Mucosa of descending colon (tissue), 3 donors: ENCODE measurements at regions not wholly inside any gene's neighbourhood (a gene's known extent, or its start where the extent isn't known, plus 50 kb on each side); places are given as distances from the start of the nearest gene placed in this dataset.

Source experiments
- ATAC-seq: fragments of 200-7000 bp; cut with Tn5 transposase; one replicate; pipeline ENCODE4 v1.9.1; 2020; ENCODE audit warnings: mild to moderate bottlenecking, moderate library complexity
- DNase-seq, 3 donors: peaks; one replicate each; pipeline ENCODE4 v3.0.0-alpha.2; 2020
- H3K36me3 ChIP-seq: fragments of 200-600 bp; one replicate; pipeline ENCODE4 v1.8.0; 2021; ENCODE audit warnings: low read depth, mild to moderate bottlenecking
- H3K4me1 ChIP-seq: fragments of 200-600 bp; one replicate; pipeline ENCODE4 v1.8.0; 2021; ENCODE audit warnings: low read depth, mild to moderate bottlenecking
- H3K4me3 ChIP-seq: fragments of 200-600 bp; one replicate; pipeline ENCODE4 v1.8.0; 2021; ENCODE audit warnings: mild to moderate bottlenecking
- H3K9me3 ChIP-seq: fragments of 200-600 bp; one replicate; pipeline ENCODE4 v1.8.0; 2021; ENCODE audit warnings: mild to moderate bottlenecking
- CTCF ChIP-seq: fragments of 200-600 bp; IDR thresholded peaks from one replicate; pipeline ENCODE4 v1.8.0; 2022; ENCODE audit warnings: antibody characterized with exemption, mild to moderate bottlenecking
- intact Hi-C, 2 donors: fragments of 100-400 bp; cut with DNase I in 1 of 2; cut with micrococcal nuclease in 1 of 2; formaldehyde crosslinking; loops; one replicate each; pipeline versions ENCODE4 v1.11.0 to v1.11.1; 2022; cut with DNase I, micrococcal nuclease
- donor health status: DM: no; HTN: no; CAD: no; lungs with moderate emphysema.
- donor health status: DM: no; HTN: no; CAD: no.
- donor health status: DM: no; HTN: yes; CAD: no.

DNA sequence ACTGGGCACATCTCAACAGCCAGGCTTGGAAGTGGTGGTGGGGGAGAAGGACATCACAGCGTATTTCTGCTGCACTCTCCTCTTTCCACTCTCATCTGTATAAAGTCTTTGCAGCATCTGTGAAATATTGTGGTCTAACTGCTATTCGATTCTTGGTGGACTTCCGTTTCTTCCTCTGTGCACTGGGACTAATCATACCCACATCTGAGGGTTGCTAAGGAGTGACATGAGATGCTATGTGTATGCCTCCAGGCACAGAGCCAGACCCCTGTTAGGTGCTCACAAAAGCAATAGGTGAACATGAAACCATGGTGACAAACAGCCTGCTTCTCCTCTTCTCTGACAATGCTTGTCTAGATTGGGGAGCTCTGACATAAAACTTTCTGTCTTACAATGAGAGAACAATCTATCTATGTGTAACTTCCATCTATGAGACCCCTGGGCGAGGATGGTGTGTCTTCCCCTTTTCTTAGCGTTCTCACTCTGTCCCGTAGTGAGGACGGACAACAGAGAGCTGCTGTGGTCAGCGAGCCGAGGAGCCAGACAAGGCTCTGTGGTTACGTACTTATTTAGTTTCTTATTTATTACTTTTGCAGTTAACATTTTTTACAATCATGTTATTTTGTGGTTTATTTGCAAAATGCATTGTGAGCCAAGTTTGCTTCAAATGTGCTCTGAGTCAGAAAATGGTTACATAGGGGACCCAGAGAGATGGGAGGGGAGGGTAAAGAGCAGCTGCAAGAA is 196.7 kb upstream of the TPRG1 start:
- H3K4me1 ChIP-seq = peaks cover 6% of the 10 kb centered on the region
- TF ChIP-seq CTCF = no peak
- H3K9me3 ChIP-seq = no peaks in the 10 kb centered on the region
- intact Hi-C loops = no loop called here
- H3K36me3 ChIP-seq = no peaks in the 10 kb centered on the region
- no peak overlapping the region for H3K4me3 ChIP-seq
- ATAC-seq = peak; percentile 50
- no peak for DNase-seq

DNA sequence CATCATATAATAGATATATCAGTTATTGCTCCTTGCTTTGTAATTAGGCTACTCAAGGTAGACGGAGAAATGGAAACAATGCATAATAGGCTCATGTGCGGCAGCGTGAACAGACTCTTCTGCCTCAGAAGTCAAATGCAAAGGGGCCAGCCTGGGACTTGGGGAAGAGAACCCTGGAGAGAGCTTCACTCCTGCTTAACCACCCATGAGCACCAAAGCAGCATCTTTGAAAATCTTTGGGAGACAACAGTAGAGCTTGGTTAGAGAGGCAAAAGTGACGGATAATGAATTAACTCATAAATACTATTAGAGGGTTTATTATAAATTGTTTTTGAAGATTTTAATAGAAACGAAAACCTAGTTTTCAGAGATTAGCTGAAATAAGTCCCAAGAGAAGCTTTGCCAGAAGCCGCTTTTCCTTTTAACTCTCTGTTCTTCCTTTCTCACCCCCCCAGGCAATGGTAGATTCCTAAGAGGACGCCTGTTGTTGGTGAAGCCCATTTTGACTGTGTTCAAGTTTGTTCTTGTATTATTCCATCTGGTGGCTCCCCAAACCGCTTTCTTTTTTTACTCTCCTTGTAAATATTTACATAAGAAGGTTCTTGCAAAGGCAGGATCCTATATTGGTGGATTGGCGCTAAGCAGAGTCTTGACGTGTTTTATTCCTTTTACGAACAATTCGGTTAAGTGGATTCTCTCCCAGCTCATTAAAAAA is 196.0 kb upstream of the TPRG1 start:
- TF ChIP-seq CTCF = no peak
- H3K4me3 ChIP-seq = no peak overlapping the region
- ATAC-seq = peak; percentile 40
- no peaks in the 10 kb centered on the region for H3K36me3 ChIP-seq
- intact Hi-C loops = no loop called here
- peaks cover 6% of the 10 kb centered on the region for H3K4me1 ChIP-seq
- no peaks in the 10 kb centered on the region for H3K9me3 ChIP-seq
- DNase-seq = peak in 1 of 3 donors; percentile 34

- no peak for TF ChIP-seq CTCF
- Histone ChIP-seq H3K4me1 (peaks cover 6% of the 10 kb centered on the region), H3K36me3 (no peaks in the 10 kb centered on the region), H3K4me3 (no peak overlapping the region), H3K9me3 (no peaks in the 10 kb centered on the region)
- intact Hi-C loops = no loop called here
- no peak for DNase-seq
- no peak for ATAC-seq
These were observed 195.4 kb upstream of the TPRG1 start for GRCh38 chr3:188976407-188976806.

DNA sequence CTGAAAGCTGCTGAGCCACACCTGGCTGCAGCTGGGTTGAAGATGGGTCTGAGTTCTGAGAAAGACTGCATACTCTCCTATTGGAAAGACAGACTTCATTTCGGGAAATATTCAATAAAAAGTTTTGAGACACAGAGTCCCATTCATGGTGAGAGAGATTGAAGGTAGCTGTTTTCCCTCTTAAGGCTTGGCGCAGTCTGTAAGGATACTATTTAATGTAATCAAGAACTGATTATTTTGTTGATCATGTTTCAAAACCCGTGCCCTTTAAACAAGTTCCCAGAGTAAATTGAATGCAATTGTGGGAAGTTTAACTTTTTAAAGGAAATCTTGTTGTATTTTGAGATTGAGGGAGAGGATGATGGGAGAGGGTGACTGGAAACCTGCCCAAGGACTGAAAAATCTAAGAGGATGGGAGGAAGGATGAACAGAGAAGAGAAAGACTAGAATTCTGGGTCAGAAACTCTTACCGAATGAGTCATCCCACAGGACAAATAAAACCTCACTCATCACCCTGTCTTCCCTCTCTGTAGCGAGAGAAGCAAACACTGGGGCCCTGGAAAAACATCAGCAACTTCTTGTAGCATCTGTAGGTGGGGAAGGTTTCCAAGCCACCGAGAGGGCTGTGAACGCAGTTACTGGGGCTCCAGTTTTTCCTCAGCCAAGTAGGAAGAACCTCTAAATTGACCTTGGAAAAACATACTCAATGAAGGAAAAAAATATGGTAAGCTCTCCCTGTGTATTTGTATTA is 193.2 kb upstream of the TPRG1 start:
- H3K4me3 ChIP-seq = no peak overlapping the region
- H3K9me3 ChIP-seq = no peaks in the 10 kb centered on the region
- no peaks in the 10 kb centered on the region for H3K36me3 ChIP-seq
- TF ChIP-seq CTCF = no peak
- intact Hi-C loops = no loop called here
- ATAC-seq = peak; percentile 28
- peaks cover 6% of the 10 kb centered on the region for H3K4me1 ChIP-seq
- peak in 1 of 3 donors; percentile 22 for DNase-seq

DNA sequence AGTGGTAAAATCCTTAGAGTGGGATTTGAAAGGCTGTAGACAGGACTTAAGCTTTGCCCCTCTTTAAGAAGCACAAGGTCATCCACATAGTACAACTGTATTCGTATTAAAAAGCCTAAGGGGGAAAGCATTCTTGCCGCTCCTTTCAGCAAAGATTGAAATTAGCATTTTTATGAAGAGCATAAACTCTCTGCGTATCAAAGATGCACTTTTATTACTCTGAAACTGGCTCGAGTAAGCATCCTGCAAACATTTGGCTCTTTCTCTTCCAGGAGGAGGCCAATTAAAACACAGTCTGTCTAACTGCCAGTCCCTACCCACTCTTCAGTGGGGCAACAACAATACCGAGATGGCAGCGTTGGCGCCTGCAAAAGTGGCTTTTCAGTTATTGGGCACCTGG is 192.5 kb upstream of the TPRG1 start:
- Histone ChIP-seq H3K4me3 (no peak overlapping the region), H3K9me3 (no peaks in the 10 kb centered on the region), H3K4me1 (peaks cover 5% of the 10 kb centered on the region), H3K36me3 (no peaks in the 10 kb centered on the region)
- intact Hi-C loops = no loop called here
- no peak for ATAC-seq
- no peak for TF ChIP-seq CTCF
- no peak for DNase-seq
